ENCODE measurements at regions not wholly inside any gene's neighbourhood (a gene's known extent, or its start where the extent isn't known, plus 50 kb on each side); places are given as distances from the start of the nearest gene placed in this dataset.

GRCh38 chr2:186064507-186064906, 325.9 kb downstream of the FSIP2 start:
- TF ChIP-seq CTCF (IDR thresholded peaks at IDR 0.05), result no peak
- no peak for TF ChIP-seq POLR2A (IDR thresholded peaks at IDR 0.05)
